HG02840 (cell line): ENCODE measurements at regions not wholly inside any gene's neighbourhood (a gene's known extent, or its start where the extent isn't known, plus 50 kb on each side); places are given as distances from the start of the nearest gene placed in this dataset.

Source experiments
- ATAC-seq: cut with Tn5 transposase; IDR thresholded peaks from one replicate; pipeline ENCODE4 v1.9.1; 2021; ENCODE audit warnings: mild to moderate bottlenecking, moderate library complexity, moderate number of reproducible peaks; ENCODE audit not compliant: unreplicated experiment, low FRiP score

DNA sequence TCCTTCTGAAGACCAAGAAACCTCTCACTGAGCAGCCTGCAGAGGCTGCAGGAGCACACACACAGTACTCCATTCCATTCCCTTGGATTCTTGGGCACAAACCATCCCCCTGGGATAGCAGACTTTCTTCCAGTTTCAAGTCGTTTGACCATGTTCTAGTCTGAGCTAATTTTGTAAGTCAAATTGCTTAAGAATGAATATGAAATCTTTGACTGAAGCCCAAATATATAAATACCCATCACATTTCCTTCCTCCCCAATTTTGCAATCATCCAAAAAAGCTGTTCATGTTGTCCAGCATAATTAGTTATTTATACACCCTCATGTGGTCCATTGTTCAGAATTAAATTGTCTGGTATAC, 231.2 kb upstream of the TPRG1 start:
- no peak for ATAC-seq

DNA sequence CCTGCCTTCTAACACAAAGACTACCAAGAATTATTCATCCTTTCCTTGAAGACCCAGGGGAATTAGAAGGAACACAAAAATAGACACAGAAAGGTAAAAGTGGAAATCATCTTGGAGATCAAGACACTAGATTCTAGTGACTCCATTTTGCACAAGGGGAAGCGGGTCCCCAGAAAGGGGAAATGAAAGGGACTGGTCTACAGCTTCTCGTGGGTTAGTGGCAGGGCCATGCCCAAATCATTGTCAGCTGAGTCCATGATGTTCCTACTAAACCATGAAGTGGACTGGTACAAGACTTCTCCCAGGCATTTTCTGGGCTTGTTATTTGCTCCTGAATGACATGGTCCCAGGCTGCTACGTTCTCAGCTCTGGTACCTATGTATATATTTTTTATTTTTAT, 230.7 kb upstream of the TPRG1 start:
- no peak for ATAC-seq

DNA sequence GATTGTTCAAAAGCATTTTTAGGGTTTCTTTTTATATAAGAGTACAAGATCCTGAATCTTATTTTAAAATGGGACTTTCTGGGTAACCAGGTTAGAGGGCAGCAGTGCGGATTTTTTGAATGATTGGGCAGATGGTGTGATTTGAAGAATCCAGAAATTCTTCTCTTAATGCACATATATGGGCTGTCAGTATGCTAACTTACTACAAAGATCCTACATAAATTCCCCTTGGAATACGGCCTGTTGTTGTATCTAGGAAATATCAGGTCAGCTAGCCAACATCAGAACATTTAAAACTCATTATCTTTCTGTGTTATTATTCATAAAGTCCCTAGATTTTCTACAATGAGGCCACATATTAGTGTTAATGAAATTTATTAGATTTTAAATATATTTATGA, 229.6 kb upstream of the TPRG1 start:
- ATAC-seq, result no peak

DNA sequence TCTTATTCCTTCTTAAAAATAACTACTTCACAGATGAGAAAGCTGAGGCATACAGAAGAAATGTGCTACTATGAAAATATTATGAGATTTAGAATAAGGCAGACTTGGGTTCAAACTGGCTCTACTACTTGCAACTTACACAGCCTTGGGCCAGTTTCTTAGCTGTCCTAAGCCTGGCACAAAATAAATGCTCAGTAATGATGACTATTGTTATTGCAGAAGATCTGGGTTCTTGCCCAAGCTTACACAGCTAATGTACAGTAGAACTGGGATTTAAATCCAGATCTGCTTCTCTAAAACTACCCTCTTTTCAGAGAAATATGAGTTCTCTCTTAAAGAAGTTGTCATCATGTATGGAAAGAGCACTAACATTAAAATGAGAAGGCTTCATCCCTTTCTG, 228.2 kb upstream of the TPRG1 start:
- ATAC-seq, result no peak

DNA sequence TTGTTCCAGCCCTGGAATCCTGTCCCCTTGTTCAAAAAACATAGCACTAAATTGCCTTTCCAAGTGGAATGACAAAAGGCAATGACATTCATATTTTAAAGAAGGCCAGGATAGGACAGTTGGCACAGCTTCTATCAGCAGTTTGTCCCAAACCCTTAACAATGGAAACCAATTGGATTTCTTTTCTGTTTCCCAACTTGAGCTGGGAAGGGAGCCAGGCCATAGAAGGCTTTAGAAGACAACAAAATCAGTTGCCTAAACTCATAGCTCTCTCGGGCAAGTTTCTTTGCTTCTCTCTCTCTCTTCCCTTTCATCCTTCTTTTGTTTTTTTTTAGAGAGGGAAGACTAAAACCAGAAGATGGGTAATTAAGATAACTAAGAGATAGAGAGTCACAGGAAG, 227.7 kb upstream of the TPRG1 start:
- no peak for ATAC-seq

DNA sequence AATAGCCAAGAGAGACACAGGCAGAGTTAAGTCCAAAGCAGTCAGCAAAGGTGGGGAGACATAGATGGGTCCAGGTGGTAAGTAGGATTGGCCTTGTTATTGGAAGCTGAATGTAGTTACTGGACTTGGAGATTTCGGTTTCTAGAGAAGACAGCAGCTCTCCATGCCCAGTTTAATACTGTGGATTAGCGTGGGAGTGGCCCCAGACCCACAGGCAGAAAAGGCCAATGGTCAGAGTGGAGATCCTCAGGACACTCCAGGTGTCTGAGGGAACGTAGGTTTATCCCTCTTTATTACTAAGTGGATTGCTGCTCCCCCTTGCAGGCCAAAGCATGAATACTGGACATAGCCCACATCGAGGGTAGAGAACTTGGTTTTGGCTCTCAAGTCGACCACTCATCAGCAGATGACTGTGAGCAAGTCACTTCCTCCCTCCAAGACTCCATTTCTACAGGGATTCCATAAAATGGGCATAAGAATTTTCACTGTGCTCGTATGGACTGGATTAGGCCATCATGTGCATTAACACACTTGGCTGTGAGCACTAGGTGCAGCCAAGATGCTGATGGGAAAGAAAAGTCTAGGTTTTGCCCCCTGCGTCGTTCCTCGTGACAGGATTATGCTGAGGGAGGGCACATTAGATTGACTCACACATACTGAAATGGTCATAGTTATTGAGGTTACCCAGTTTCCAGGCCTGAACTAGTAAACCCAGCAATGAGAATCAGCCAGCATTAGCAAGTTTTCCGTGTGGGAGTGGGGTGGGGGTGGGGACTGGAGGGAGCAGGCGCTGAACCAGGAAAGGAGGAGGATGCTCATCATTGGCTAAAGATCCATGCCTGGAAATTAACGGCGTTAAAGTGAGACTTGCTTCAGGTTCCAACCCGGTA, 225.2 kb upstream of the TPRG1 start:
- no peak for ATAC-seq

DNA sequence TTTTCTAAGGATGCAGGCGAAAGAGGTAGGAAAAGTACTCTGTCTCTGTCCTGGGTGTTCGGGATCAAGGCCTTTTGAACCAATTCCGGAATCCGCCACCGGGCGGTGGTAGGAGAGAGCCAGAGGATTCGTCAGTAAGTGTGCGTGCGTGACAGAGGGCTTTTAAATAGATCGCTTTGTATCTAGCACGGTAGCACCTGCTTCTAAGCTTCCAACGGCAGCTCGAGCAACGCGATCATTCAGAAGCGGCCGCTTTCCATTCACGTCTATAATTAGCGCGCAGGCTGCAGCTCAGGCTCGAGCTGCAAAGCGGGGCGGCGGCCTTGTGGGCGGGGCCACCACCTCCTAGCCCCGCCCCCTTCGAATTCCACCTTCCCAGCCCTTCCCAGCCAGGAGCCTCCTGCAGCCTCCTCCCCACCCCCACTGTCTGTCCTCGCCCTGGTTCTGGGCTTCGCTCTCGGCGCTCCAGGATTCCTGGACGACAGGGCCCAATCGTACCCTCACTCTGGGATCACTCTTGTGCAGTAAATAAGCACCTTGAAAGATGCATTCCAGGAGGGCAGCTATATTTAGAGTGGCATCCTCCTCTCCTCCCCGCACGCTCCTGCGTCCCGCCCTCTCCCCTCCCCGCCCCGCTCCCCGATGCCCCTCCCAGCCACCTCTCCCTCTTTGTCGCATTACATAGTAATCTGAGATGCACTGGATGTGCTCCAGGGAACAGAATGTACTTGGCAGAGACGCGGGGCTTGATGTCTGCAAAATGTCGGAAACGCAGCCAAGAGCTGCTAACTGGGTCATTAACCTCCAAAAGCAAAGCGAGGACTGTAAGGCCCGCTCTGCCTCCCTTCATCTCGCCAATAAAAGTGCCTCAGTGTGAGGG, 224.1 kb upstream of the TPRG1 start:
- ATAC-seq, result no peak

DNA sequence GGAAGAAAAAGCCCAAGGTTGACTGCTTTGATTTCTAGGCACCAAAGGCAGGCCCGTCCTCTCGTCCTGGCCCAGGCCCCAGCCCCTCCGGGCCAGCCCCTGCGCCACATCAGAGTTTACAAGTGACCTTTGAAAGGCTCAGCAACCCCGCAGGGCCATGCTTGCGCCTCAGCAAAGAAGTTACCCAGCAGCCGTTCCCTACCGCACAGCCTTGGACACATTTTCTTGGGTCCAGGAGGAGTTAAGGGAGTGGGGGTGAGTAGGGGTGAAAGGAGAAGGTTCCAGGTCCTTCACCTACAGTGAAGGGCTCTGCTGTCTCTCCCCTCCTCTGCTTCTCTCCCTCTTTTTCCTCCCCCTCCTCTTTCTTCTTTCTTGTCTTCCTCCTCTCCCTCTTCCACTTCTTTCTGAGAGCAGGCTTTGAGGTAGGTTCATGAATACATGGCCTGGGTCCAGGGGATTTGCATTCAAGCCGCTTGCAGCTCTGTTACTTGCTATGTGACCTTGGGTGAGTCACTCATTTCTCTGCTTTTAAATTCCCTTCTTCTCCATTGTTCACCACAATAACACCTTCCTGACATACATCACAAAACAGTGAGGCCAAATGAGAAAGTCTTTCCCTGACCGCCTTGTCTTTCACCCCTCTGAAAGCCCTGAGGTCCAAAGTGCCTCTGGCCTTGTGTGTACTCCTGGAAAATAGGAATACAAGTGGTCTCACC, 223.3 kb upstream of the TPRG1 start:
- no peak for ATAC-seq

DNA sequence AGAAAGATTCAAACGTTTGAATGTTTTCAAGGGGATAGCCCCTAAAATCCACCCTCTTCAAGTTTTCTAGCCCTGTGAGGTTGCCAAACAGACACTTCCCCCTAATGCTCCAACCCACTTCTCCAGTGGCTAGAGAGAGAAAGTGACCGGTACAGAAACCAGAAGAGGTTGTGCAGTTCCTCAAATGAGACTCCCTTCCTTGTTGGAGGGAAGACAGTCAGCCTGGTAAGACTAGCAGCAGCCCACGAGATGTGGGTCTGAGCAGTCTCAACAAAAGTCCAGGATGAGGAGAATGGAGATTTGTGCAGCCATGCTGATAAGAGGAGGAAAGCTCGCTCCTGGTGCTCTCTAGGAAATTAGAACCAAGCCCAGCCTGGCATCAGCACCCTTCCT, 222.8 kb upstream of the TPRG1 start:
- no peak for ATAC-seq

DNA sequence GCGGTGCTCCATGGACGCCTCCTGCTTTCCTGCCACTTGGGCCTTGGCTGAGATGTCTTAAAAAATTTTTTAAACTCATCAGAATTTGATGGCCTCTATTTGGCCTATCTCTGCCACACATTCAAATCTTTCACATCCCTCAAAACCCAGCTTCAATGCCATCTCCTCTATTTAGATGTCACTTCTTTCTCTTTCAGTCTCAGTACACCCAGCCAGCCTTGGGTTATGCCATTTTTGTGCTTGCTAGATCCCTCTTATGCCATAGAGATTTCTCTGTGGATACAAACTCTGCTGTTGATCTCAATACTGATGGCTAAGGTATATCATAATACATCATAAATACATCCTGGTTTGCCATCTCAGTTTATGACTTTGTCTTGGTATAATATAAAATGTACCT, 222.3 kb upstream of the TPRG1 start:
- ATAC-seq, result no peak

DNA sequence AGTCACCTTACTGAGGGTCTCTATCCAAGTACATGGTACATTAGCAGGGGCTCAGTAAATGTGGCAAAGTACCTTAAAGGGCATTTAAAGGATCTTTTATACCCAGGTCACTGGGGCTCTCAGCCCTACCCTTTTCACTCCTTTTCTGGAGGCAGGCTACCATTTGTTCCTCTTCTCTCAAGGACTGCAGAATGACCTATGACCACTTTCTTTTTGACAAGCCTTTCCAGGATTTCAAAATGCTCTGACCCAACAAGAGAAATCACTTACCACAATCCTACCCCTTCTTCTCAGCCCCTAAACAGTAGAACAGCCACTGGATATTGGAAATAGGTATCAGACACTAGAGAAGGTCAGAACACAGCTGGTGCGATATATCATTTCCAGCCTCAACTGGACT, 221.8 kb upstream of the TPRG1 start:
- no peak for ATAC-seq

DNA sequence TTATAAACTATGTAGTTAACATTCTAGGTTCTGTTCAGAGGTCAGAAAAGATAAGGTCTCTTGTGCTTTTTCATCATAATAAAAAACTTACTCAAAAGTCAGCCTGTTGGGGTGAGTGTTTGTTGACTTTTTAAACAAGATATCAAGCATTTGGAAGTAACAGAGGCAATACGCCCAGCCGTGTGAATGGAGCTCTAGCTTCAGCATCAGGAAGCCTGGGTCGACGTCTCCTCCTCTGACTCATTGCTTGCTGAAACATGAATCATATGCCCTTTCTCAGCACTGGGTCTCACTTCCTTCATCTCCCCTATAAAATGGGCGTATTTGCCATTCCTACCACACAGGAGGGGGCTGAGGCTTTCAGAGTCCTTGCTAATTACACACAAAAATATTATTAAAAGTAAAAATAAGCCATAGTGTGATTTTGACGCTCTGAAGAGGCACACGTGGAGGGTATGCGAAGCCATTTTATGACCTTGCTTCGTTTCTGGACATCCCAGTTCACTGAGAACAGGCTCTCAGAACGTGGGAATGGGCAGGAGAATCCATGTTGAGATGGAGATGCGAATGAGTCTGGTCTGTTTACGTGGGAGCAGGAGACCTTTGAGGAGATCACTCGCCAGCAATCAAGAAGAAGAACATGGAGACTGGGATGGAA, 220.8 kb upstream of the TPRG1 start:
- ATAC-seq, result no peak

DNA sequence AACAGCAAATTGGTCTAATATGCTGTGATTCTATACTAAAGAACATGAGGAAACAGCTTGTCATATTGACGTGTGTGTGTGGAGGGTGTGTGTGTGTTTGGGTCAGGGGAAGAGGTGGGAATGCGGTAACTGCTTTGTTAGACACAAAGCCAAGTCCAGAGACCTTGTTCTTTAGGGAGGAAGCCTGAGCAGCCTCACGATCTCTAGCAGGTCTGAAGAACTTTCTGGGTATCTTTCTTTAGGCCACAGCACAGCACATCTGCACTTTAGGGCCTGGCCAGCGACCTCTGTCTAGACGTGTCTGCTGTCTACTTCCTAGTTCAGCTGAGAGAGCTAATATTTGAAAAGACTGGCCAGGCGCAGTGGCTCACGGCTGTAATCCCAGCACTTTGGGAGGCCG, 220.0 kb upstream of the TPRG1 start:
- ATAC-seq, result no peak

DNA sequence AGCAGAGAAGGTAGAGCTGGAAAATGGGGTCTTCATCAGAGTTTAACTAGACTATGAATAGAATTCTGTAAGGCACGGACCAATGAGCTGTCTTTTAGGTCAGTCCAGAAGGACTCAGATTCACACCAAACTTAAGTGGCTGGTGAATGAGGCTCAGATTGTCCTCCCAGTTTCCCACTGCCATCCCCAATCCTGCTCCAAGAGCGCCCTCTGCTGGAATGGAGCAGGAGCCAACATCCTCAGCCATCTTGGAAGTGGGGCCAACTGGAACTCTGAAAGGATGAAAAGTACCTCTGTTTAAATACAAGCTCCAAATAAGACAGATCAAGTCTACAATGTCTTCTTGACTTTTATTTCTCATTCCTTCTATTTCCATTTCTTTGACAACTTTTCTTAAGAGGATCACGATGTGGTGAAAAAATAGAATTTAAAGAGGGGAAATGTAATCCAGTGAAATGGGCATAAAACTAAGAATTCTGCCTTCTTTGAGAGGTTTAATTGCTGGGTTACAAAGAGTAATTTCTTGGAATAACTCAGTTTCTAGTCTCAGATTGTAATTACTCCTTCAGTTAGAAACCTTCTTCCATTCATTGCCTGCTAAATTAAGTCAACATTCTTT, 217.1 kb upstream of the TPRG1 start:
- no peak for ATAC-seq

DNA sequence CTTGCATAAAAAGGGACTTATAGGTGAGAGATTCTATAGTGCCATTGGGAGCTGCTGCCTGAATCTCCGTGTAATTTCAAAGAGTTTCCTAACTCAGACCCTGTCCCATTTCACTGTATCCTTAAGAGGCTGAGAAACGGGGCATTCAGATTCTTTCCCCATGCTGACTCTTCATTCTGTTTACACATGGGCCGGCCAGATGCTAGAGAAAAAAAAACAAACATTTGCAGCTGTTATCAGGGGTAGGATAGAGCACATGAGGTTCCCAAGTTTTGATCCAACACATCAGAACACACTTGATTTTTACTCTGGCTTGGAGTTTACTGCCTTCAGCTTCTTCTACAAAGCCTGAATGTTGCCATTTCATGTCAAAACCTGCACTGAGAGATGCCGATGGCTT, 215.9 kb upstream of the TPRG1 start:
- ATAC-seq, result no peak

DNA sequence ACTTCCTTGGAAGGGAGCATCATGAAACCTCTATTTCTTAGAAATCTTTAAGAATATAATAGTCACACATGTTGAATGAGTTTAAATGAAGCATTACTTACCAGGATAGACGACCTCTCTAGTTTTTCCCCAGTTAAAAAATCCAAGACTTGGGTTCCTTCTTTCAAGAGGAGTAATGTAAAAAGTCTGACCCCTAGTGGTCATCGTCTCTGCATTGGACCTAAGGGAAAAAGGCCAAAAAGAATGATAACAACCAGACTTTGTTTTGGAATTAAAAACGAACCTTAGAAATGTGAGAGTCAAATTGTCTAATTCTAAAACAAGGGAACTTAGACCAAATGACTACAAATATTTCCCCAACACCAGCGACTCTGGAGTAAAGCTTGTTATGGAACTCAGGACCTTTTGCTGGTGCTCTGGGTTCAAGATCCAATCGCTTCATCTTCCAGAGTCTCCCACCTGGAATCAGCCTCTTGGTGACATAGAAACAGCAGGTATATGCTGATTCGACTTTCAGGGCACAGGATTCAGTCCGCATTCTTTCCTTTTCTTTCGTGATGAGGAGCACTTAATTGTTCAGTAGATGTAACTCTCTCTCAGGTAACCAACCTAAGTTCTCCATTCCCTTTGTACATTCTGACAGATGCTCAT, 214.8 kb upstream of the TPRG1 start:
- ATAC-seq, result no peak

DNA sequence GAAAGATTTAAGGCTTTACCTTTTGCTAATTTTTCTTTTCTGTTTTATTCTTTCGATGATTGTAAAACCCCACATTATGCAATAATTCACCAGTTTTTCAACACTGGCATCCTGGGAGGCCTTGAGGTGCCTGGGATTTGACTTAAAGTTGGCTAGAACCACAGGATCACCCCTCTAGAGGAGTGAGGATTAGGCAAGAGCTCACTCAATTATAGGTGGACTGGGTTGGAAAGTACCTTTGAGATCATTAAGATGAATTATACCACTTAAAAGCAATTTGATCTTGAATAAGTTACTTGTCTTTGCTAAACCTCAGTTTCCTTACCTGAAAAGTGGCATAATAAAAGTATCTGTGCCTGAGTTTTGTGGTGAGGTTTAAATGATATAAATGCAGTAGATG, 212.8 kb upstream of the TPRG1 start:
- ATAC-seq, result no peak

DNA sequence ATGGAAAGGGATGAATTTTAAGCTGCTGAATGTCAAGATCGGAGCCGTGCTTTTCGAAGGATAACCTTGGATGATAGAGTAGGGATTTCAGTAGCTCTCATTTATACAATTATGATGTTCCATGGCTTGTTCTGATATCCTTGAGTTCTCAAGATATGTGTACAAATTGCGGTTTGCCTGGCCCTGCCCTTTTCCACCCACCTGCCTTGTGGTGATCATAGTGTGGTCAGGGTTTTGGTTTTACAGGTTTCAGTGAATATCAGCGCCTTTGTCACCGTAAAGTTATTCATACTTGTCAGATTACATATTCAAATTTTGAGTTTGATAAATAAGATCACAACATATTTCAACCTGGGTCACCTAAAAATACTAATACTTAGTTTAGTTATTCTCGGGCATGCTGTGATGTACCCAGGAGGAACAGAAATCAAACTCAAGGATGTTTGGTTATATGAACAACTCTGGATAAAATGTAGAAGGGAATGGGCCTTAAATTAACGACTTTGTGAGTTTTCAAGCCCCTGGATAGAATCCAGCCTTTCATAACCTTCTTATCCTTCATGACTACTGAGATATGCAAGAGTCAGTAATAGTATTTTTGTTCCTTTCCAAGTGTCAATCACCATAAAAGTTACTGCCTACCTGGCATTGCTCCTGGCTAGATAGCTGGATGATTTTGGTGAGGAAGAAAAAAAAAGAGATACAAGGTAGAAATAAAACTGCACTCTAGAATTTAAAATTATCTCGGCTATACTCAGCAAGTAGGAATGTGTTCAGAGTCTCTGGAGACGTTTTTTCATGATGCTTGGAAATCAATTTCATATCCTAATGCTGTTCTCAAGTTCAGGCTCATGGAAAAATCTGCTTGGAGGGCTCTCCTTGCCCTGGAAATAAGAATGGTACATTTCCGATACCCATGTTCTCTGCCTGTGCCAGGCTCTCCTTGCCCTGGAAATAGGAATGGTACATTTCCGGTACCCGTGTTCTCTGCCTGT, 209.2 kb upstream of the TPRG1 start:
- no peak for ATAC-seq

DNA sequence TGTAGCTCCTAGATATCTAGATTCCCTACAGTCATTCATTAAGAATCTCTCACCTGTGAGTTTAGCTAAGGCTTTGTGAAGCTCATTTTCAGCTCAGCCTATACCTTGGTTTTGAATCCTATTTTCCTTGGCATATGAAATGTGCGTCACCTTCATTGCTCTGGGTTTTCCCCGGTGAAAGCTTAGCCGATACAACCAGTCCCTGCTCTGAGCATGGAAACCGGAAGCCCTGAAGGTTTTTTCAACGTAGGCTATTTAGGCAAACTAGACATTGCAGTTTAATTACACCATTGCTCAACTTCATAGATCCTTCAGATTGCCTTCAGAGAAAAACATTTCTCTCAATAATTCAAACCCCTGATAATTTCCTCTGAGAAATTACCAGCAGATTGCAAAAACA, 206.8 kb upstream of the TPRG1 start:
- no peak for ATAC-seq
